ENCODE measurements at regions not wholly inside any gene's neighbourhood (a gene's known extent, or its start where the extent isn't known, plus 50 kb on each side); places are given as distances from the start of the nearest gene placed in this dataset.

GRCh38 chrX:7214251-7214650, 66.3 kb upstream of the PUDP start:
- no peak for DNase-seq

DNA sequence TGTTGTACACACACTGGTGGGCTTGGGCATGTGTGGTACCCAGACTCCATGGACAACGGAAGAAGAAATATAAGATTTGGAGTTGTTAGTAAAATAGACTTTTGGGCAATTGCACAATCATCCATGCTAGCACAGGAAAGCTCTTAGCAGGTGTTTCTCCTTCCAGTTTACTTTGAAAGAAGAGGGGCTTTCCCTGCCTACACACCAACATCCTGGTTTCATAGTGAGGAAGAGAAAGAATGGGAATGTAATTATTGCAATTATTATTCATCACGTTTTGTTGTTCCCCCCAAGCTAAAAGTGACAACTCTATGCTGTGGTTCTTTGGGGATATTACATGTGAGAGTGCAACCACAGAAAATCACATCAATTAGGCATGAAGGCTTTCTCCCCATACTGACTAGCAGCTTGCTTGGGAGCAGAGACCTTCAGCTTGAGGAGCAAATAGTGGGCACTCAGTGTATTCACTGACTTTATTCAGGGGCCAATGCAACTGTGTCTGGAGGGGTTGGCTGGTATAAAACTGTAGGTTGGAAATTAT, 57.2 kb upstream of the PUDP start:
- DNase-seq, result no peak

DNA sequence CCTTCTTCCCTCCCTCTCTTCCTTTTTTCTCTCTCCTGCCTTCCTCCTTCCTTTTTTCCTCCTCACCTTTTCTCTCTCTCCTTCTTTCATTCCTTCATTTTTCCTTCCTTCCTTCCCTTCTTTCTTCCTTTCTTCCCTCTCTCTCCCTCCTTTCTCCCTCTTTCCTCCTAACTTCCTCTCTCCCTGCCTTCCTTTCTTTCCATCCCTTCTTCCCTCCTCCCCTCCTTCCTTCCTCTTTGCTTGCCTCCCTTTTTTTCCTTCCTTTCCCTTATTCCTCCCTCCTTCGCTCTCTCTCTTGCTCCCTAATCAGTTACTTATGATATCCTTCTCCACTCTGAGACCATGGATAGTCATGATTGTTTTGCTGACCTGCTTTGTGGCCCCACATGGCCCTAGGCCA, 56.7 kb upstream of the PUDP start:
- no peak for DNase-seq

GRCh38 chrX:7202206-7202605, 54.3 kb upstream of the PUDP start:
- DNase-seq, result no peak

DNA sequence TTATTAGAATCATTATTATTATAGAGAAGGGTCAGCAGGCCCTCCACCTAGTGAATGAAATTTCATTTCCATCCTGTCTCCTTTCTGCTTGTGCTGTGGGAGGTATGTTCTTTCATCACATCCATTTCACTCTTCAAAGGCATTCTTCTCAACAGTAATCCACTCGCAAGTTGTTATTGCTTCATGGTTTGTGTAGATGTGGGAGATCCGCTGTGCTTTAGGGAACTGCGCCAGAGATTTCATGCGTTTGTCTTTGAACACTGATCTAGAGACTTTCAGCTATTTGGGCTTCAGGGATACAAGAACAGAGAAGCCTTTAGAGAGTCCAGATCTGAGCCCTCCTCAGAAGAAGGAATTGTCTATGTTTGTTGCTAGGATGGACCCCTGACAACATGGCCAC, 53.5 kb upstream of the PUDP start:
- no peak for DNase-seq

DNA sequence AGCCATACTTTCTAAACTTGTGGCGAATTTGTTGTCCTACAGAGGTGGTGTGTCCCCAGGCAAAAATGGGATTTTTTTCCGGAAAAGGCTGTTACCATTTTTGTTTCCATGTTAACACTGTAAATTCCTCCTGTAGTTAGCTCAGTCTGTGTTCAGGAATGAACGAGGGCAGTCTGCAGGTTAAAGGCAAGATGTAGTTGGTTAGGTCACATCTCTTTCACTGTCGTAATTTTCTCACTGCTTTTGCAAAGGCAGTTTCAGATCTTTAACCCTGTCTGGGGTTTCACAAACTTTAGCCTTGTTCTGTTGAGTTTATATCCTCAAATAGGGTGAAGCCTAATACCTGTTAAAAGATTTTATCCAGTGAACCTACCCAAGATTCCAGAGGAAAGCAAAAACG, 50.5 kb upstream of the PUDP start:
- no peak for DNase-seq

All from DMS153 (cell line).